OCI-LY1 (cell line): ENCODE measurements at regions not wholly inside any gene's neighbourhood (a gene's known extent, or its start where the extent isn't known, plus 50 kb on each side); places are given as distances from the start of the nearest gene placed in this dataset.

Source experiments
- H2AFZ ChIP-seq: fragments of 200-600 bp; sonication (generic), shearing (Covaris generic); 2 replicates; pipeline ENCODE4 v1.6.0; 2014; ENCODE audit warnings: antibody characterized with exemption, mild to moderate bottlenecking, low read length
- H3F3A ChIP-seq: fragments of 200-600 bp; sonication (generic), shearing (Covaris generic); 2 replicates; pipeline ENCODE4 v1.6.0; 2014; ENCODE audit warnings: mild to moderate bottlenecking, antibody characterized with exemption, low read length, moderate library complexity; ENCODE audit not compliant: insufficient read depth
- H3K27ac ChIP-seq: fragments of 200-600 bp; sonication (generic); 2 replicates; pipeline ENCODE4 v1.5.1; 2014; ENCODE audit warnings: low read length, mixed run types, mild to moderate bottlenecking, low read depth; ENCODE audit not compliant: poor library complexity, severe bottlenecking
- H3K27me3 ChIP-seq: fragments of 200-600 bp; sonication (generic); 2 replicates; pipeline ENCODE4 v1.6.0; 2014; ENCODE audit warnings: antibody characterized with exemption, mild to moderate bottlenecking, low read length, moderate library complexity; ENCODE audit not compliant: insufficient read depth
- H3K36me3 ChIP-seq: fragments of 200-600 bp; sonication (generic); 2 replicates; pipeline ENCODE4 v1.6.1; 2014; ENCODE audit warnings: mild to moderate bottlenecking, antibody characterized with exemption, low read length, moderate library complexity, mixed read lengths; ENCODE audit not compliant: insufficient read depth
- H3K4me1 ChIP-seq: fragments of 200-600 bp; sonication (generic); 2 replicates; pipeline ENCODE4 v1.5.1; 2014; ENCODE audit warnings: mild to moderate bottlenecking, low read length, moderate library complexity; ENCODE audit not compliant: insufficient read depth, severe bottlenecking
- H3K4me2 ChIP-seq: fragments of 200-600 bp; sonication (generic), shearing (Covaris generic); 2 replicates; pipeline ENCODE4 v1.6.1; 2014; ENCODE audit warnings: low read length
- H3K4me3 ChIP-seq: fragments of 200-600 bp; sonication (generic); 2 replicates; pipeline ENCODE4 v1.5.1; 2014; ENCODE audit warnings: low read length, low read depth, mild to moderate bottlenecking, mixed read lengths; ENCODE audit not compliant: poor library complexity, severe bottlenecking
- H3K79me2 ChIP-seq: fragments of 200-600 bp; shearing (Covaris generic); 2 replicates; pipeline ENCODE4 v1.6.1; 2016; ENCODE audit warnings: mixed run types, low read length, mixed read lengths; ENCODE audit not compliant: insufficient read depth
- H3K9ac ChIP-seq: fragments of 200-600 bp; sonication (generic), shearing (Covaris generic); 2 replicates; pipeline ENCODE4 v1.6.1; 2014; ENCODE audit warnings: mild to moderate bottlenecking, low read length, mixed read lengths
- H3K9me2 ChIP-seq: fragments of 200-600 bp; sonication (generic), shearing (Covaris generic); 2 replicates; pipeline ENCODE4 v1.6.1; 2014; ENCODE audit warnings: low read depth, mild to moderate bottlenecking, low read length, mixed read lengths
- H3K9me3 ChIP-seq: fragments of 200-600 bp; shearing (Covaris generic); 2 replicates; pipeline ENCODE4 v1.6.1; 2014; ENCODE audit warnings: low read length, mixed read lengths
- H4K20me1 ChIP-seq: fragments of 200-600 bp; sonication (generic), shearing (Covaris generic); 2 replicates; pipeline ENCODE4 v1.6.0; 2016; ENCODE audit warnings: mild to moderate bottlenecking, low read length; ENCODE audit not compliant: insufficient read depth
- CTCF ChIP-seq: fragments of 200-600 bp; sonication (generic), shearing (Covaris generic); IDR thresholded peaks from 2 replicates; pipeline ENCODE4 v1.5.1; 2017; ENCODE audit warnings: mild to moderate bottlenecking, antibody characterized with exemption, low read length, moderate library complexity, mixed read lengths
- EZH2 ChIP-seq: fragments of 200-600 bp; sonication (generic), shearing (Covaris generic); IDR thresholded peaks from 2 replicates; pipeline ENCODE4 v1.8.0; 2017; ENCODE audit warnings: borderline replicate concordance, mixed run types, mild to moderate bottlenecking, antibody characterized with exemption, low read length, moderate library complexity, mixed read lengths

DNA sequence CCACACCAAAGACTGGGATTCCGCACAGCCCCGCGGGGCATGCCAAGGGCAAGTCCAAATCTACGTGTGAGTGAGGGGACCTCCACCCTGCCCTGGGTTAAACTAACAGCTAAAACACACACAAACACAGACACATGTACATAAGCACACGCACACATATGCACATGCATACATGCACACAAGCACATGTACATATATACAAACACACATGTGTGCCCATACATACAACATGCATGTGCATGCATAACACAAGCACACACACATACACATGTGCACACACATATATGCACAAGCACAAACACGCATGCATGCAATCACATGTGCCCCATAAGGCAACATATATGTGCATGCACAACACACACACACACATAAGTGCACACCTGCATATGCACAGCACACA lies 136.7 kb downstream of the SOX1 start:
- no peaks in the 10 kb centered on the region for H3K9me3 ChIP-seq
- no peak overlapping the region for H3K9ac ChIP-seq
- no peaks in the 10 kb centered on the region for H3K36me3 ChIP-seq
- no peak for TF ChIP-seq EZH2
- no peak for TF ChIP-seq CTCF
- H3K27me3 ChIP-seq, result no peaks in the 10 kb centered on the region; the same call in 1 of the 2 replicates
- H4K20me1 ChIP-seq, result no peaks in the 10 kb centered on the region
- no peak overlapping the region for H3K4me2 ChIP-seq
- no peaks in the 10 kb centered on the region for H3K9me2 ChIP-seq
- H3K27ac ChIP-seq, result no peak overlapping the region
- no peaks in the 10 kb centered on the region for H3K79me2 ChIP-seq
- no peaks in the 10 kb centered on the region for H3F3A ChIP-seq
- H3K4me3 ChIP-seq, result no peak overlapping the region
- H3K4me1 ChIP-seq, result no peaks in the 10 kb centered on the region
- no peak overlapping the region for H2AFZ ChIP-seq

DNA sequence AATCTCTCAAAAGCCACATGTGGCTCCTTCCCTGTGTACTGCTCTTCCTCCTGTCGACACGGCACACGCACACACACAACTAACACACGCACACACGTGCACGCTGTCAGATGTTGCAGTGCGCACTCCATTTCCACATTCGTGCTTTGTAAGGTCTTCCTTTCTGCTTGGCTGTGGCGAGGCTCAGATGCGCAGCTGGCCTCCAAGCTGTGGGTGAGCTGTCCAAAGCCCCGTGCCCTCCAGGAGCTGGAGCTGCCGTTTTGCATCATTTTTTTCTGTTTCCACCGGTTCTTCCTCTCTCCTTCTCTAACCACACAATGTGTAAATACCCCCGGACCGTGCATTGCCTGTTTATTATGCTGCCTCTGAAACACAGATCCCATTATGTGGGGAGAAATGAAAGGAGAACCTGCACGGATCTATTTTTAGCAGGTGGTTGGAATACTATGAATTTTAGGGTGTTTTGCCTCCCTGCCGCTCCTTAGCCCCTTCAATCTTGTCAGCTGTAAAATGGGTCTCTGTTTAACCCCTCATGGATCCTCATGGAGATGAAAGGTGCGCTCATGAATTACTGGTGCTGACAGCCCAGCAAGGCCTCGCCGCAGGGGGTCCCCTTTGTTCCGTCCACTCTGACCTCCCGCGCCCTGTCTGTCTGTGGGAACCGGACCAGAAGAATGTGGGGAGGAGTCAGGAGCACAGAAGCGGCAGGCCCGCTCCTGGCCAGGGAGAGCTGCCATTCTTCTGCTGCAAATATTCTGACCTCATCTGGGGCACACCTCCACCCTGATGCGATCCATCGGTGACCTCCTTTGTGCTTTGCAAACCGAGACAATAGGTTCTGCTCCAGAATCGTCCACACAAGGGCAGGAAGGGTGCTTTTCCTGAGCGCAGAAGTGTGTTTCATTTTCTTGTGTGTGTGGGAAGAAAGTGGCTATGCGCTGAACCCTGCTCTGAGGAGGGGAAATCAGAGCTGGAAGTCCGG lies 137.7 kb downstream of the SOX1 start:
- Histone ChIP-seq H3F3A (no peaks in the 10 kb centered on the region), H3K79me2 (no peaks in the 10 kb centered on the region), H3K36me3 (no peaks in the 10 kb centered on the region), H3K27me3 (no peaks in the 10 kb centered on the region; the same call in 1 of the 2 replicates), H2AFZ (no peak overlapping the region), H3K4me3 (no peak overlapping the region), H3K9me2 (no peaks in the 10 kb centered on the region), H3K9ac (no peak overlapping the region), H3K4me2 (no peak overlapping the region), H3K9me3 (no peaks in the 10 kb centered on the region), H3K4me1 (no peaks in the 10 kb centered on the region), H3K27ac (no peak overlapping the region), H4K20me1 (no peaks in the 10 kb centered on the region)
- TF ChIP-seq EZH2 (no peak), CTCF (no peak)

- Histone ChIP-seq H3K27me3 (no peaks in the 10 kb centered on the region; the same call in 1 of the 2 replicates), H3K4me3 (no peak overlapping the region), H3K27ac (no peak overlapping the region), H4K20me1 (no peaks in the 10 kb centered on the region), H3K36me3 (no peaks in the 10 kb centered on the region), H3K79me2 (no peaks in the 10 kb centered on the region), H3K4me1 (no peaks in the 10 kb centered on the region), H3F3A (no peaks in the 10 kb centered on the region), H3K9ac (no peak overlapping the region), H3K4me2 (no peak overlapping the region), H2AFZ (no peak overlapping the region), H3K9me2 (no peaks in the 10 kb centered on the region), H3K9me3 (no peaks in the 10 kb centered on the region)
- TF ChIP-seq EZH2 (no peak), CTCF (no peak)
Observed at GRCh38 chr13:112205990-112206389, 139.0 kb downstream of the SOX1 start.
